Suprapubic skin (tissue), 4 donors: ENCODE measurements at regions not wholly inside any gene's neighbourhood (a gene's known extent, or its start where the extent isn't known, plus 50 kb on each side); places are given as distances from the start of the nearest gene placed in this dataset.

Experiments used
- DNase-seq, 2 donors: peaks; one replicate each; pipeline ENCODE4 v3.0.0-alpha.2; 2019; ENCODE audit warnings: low spot score in 2 of 2
- H3K27ac ChIP-seq: fragments of 200-600 bp; sonication (generic); one replicate; pipeline ENCODE4 v1.5.1; 2019
- H3K27me3 ChIP-seq: fragments of 200-600 bp; sonication (generic); one replicate; pipeline ENCODE4 v1.5.1; 2019
- H3K36me3 ChIP-seq: fragments of 200-600 bp; sonication (generic); one replicate; pipeline ENCODE4 v1.5.1; 2019
- H3K4me1 ChIP-seq: fragments of 200-600 bp; sonication (generic); one replicate; pipeline ENCODE4 v1.5.1; 2019
- H3K4me3 ChIP-seq: fragments of 200-600 bp; sonication (generic); one replicate; pipeline ENCODE4 v1.5.1; 2019; ENCODE audit warnings: mild to moderate bottlenecking
- H3K9me3 ChIP-seq: fragments of 200-600 bp; sonication (generic); one replicate; pipeline ENCODE4 v1.5.1; 2019
- CTCF ChIP-seq, 2 donors: fragments of 200-600 bp in 1 of 2; fragments of 450-650 bp in 1 of 2; sonication (generic) in 1 of 2; IDR thresholded peaks; one replicate each; pipeline ENCODE4 v1.5.1; 2016 to 2019; ENCODE audit warnings: antibody characterized with exemption in 2 of 2, mild to moderate bottlenecking in 1 of 2, moderate library complexity in 1 of 2
- EP300 ChIP-seq: sonication (generic); formaldehyde crosslinking; IDR thresholded peaks from one replicate; pipeline ENCODE4 v1.6.1; 2017; ENCODE audit warnings: antibody characterized with exemption
- POLR2A ChIP-seq, 2 donors: fragments of 450-650 bp; IDR thresholded peaks; one replicate each; pipeline ENCODE4 v1.6.1; 2017; ENCODE audit warnings: antibody characterized with exemption in 2 of 2, mild to moderate bottlenecking in 2 of 2, moderate library complexity in 2 of 2
- POLR2AphosphoS5 ChIP-seq, 3 donors: sonication (generic); formaldehyde crosslinking; IDR thresholded peaks; one replicate each; pipeline ENCODE4 v1.6.1; 2017; ENCODE audit warnings: antibody characterized with exemption in 3 of 3
- WGBS: methylation state at CpG from one replicate; pipeline ENCODE4 v1.1.5; 2018; 5-methylcytosine and 5-hydroxymethylcytosine counted together

- Histone ChIP-seq H3K9me3 (no peaks in the 10 kb centered on the region), H3K27me3 (peaks cover 69% of the 10 kb centered on the region), H3K4me1 (peaks cover 15% of the 10 kb centered on the region), H3K36me3 (no peaks in the 10 kb centered on the region), H3K27ac (no peak overlapping the region), H3K4me3 (no peak overlapping the region)
- TF ChIP-seq POLR2AphosphoS5 (IDR thresholded peaks at IDR 0.05) (no peak), CTCF (IDR thresholded peaks at IDR 0.05) (no peak), EP300 (no peak), POLR2A (IDR thresholded peaks at IDR 0.05) (no peak)
- WGBS, result 82% methylated on average over 5 of the region's 5 CpGs
- no peak for DNase-seq
Measured at GRCh38 chr5:88657906-88658775, 224.8 kb downstream of the MEF2C start.

DNA sequence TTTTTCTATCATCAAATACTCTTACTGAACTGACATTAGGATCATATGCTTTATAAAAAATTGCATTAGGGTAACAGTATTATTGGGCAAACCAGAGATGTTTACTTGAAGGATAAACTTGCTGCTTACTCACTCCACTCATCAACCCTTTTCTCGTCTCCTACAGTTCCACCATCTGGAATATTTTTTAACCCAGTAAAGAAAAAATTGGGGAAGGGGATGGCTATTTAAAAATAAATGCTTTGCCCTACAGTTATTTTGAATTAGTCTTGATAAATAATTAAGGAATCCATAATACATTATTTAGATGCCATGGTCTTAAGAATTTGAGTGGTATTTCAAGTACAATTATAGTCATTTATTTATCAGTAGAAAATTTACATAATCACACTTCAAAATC is 225.8 kb downstream of the MEF2C start:
- WGBS, result 65% methylated on average over 1 of the region's 1 CpG
- no peak for DNase-seq
- peaks cover 61% of the 10 kb centered on the region for H3K27me3 ChIP-seq
- H3K36me3 ChIP-seq, result no peaks in the 10 kb centered on the region
- H3K27ac ChIP-seq, result no peak overlapping the region
- no peak overlapping the region for H3K4me3 ChIP-seq
- H3K4me1 ChIP-seq, result peaks cover 15% of the 10 kb centered on the region
- H3K9me3 ChIP-seq, result no peaks in the 10 kb centered on the region
- TF ChIP-seq EP300 (no peak), POLR2AphosphoS5 (IDR thresholded peaks at IDR 0.05) (no peak), POLR2A (IDR thresholded peaks at IDR 0.05) (no peak), CTCF (IDR thresholded peaks at IDR 0.05) (no peak)

GRCh38 chr5:88656221-88656950 is 226.6 kb downstream of the MEF2C start:
- H3K9me3 ChIP-seq, result no peaks in the 10 kb centered on the region
- no peak overlapping the region for H3K27ac ChIP-seq
- peaks cover 14% of the 10 kb centered on the region for H3K4me1 ChIP-seq
- H3K4me3 ChIP-seq, result no peak overlapping the region
- DNase-seq, result no peak
- TF ChIP-seq EP300 (no peak), CTCF (IDR thresholded peaks at IDR 0.05) (no peak), POLR2A (IDR thresholded peaks at IDR 0.05) (no peak), POLR2AphosphoS5 (IDR thresholded peaks at IDR 0.05) (no peak)
- H3K36me3 ChIP-seq, result no peaks in the 10 kb centered on the region
- H3K27me3 ChIP-seq, result peaks cover 53% of the 10 kb centered on the region
- 68% methylated on average over 5 of the region's 5 CpGs for WGBS

DNA sequence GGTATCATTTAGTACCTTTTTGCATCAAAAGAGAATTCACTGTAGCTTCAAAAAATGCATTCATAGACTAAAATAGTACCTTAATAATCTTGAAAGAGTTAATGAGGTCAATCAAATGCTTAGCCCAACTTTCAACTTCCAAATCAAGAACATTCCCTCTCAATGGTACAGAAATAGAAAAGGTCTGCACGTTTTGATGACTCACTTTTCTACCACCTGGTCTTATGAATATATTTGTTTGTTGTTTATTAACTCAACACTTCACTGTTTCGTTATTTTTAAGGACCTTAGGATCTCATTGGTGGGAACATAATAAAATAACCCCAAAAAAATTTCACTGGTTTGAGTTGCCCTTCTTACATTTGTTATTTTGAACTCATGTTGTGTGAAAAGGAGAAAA is 229.5 kb downstream of the MEF2C start:
- WGBS, result 42% methylated on average over 2 of the region's 2 CpGs
- no peak overlapping the region for H3K27ac ChIP-seq
- H3K4me1 ChIP-seq, result no peaks in the 10 kb centered on the region
- H3K4me3 ChIP-seq, result no peak overlapping the region
- no peak for DNase-seq
- H3K36me3 ChIP-seq, result no peaks in the 10 kb centered on the region
- TF ChIP-seq EP300, result no peak
- no peak for TF ChIP-seq POLR2AphosphoS5 (IDR thresholded peaks at IDR 0.05)
- H3K27me3 ChIP-seq, result peaks cover 30% of the 10 kb centered on the region
- H3K9me3 ChIP-seq, result no peaks in the 10 kb centered on the region

GRCh38 chr5:88647901-88648300 is 235.1 kb downstream of the MEF2C start:
- Histone ChIP-seq H3K4me3 (no peak overlapping the region), H3K27me3 (peaks cover 6% of the 10 kb centered on the region), H3K9me3 (no peaks in the 10 kb centered on the region), H3K27ac (no peak overlapping the region), H3K4me1 (no peaks in the 10 kb centered on the region), H3K36me3 (no peaks in the 10 kb centered on the region)
- DNase-seq, result no peak
- TF ChIP-seq POLR2A (IDR thresholded peaks at IDR 0.05), result no peak
- no peak for TF ChIP-seq CTCF (IDR thresholded peaks at IDR 0.05)
- no peak for TF ChIP-seq POLR2AphosphoS5 (IDR thresholded peaks at IDR 0.05)
- no peak for TF ChIP-seq EP300
- WGBS, result 81% methylated on average over 2 of the region's 2 CpGs
